Ovary (tissue), 7 donors: ENCODE measurements at regions not wholly inside any gene's neighbourhood (a gene's known extent, or its start where the extent isn't known, plus 50 kb on each side); places are given as distances from the start of the nearest gene placed in this dataset. TPM values are rescaled to one million over a fixed set of nuclear protein-coding genes. Genes with fewer than 3 reads are reported as not detected.

Experiments used
- DNase-seq, 5 donors: peaks; one replicate each; pipeline ENCODE4 v3.0.0-alpha.2; 2019 to 2020
- H3K27ac ChIP-seq, 2 donors: fragments of 200-600 bp; one replicate each; pipeline versions ENCODE4 v1.5.1 to v1.8.0; 2019 to 2022
- H3K27me3 ChIP-seq: fragments of 200-600 bp; one replicate; pipeline ENCODE4 v1.8.0; 2022
- H3K36me3 ChIP-seq: fragments of 200-600 bp; sonication (generic); one replicate; pipeline ENCODE4 v1.5.1; 2019
- H3K4me1 ChIP-seq: one replicate; pipeline ENCODE4 v1.8.1; 2013; ENCODE audit warnings: mild to moderate bottlenecking, moderate library complexity; ENCODE audit not compliant: insufficient read depth
- H3K4me3 ChIP-seq: fragments of 200-600 bp; sonication (generic); one replicate; pipeline ENCODE4 v1.5.1; 2017
- H3K9me3 ChIP-seq, 2 donors: fragments of 200-600 bp in 1 of 2; sonication (generic) in 1 of 2; one replicate each; pipeline versions ENCODE4 v1.5.1 to v1.8.1; 2013 to 2019; ENCODE audit warnings: mild to moderate bottlenecking in 1 of 2, moderate library complexity in 1 of 2
- EP300 ChIP-seq: sonication (generic); formaldehyde crosslinking; IDR thresholded peaks from one replicate; pipeline ENCODE4 v1.6.1; 2017; ENCODE audit warnings: antibody characterized with exemption
- POLR2A ChIP-seq: fragments of 450-650 bp; IDR thresholded peaks from one replicate; pipeline ENCODE4 v1.6.1; 2017; ENCODE audit warnings: antibody characterized with exemption, mild to moderate bottlenecking, moderate library complexity
- WGBS, 3 donors: extraction: QIAGEN DNeasy Blood & Tissue Kit in 1 of 3; methylation state at CpG; one replicate each; pipeline versions ENCODE4 v1.1.5 to v1.1.7; 2013 to 2017; 5-methylcytosine and 5-hydroxymethylcytosine counted together
- intact Hi-C, 4 donors: fragments of 100-400 bp; cut with DNase I; formaldehyde crosslinking; loops; one replicate each; pipeline versions ENCODE4 v1.11.0 to v1.15.1; 2022 to 2023
- small RNA-seq: library from RNA; depleted of rRNA; stranded (forward); fragments of <200 nt; gene quantifications from one replicate; pipeline ENCODE3, GENCODE V24; 2016
- TF ChIP-seq, protein P1 (sequence below), 3 donors: fragments of 450-650 bp in 2 of 3; fragments of 200-600 bp in 1 of 3; IDR thresholded peaks; one replicate each; pipeline versions ENCODE4 v1.5.1 to v1.8.0; 2016 to 2022; ENCODE audit warnings: antibody characterized with exemption in 3 of 3, mild to moderate bottlenecking in 1 of 3
- donor health status: DM: no; HTN: no; CAD: no; lungs with moderate emphysema.
- donor health status: DM: no; HTN: no; CAD: no.
- donor health status: Bipolar disorder and iron deficiency.
- donor health status: DM: no; HTN: no; CAD: no.
- donor health status: DM: yes; HTN: yes; CAD: no.

DNA sequence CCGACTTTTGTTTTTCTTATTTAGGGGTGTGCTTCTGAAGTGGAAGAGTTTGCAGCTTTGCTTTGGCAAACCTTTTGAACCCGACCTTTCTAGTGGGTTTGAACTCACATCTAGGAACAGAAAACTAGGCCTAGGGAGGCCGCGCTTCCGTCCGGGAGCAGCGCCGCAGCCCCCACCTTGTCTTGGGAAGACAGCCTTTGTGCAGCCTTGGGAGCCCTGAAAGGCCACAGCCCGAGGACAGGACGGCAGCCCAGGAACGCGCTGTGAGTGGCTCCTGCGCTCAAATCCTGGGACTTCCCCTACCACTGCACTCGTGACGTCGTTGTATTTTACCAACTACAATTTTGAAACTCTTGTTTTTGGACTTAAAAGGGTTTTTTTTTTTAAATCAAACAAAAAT is 53.7 kb upstream of the ZNF267 start:
- DNase-seq: no peak
- intact Hi-C loops: loop anchor here in 1 of 4 donors (10.0 kb wide), 1 partner anchor 65 kb away; no protein-coding TSS in a partner anchor
- Histone ChIP-seq H3K9me3 (peaks cover 0 to 7% of the 10 kb centered on the region in 2 donors), H3K36me3 (no peaks in the 10 kb centered on the region), H3K27ac (no peak overlapping the region), H3K27me3 (no peaks in the 10 kb centered on the region), H3K4me1 (no peaks in the 10 kb centered on the region), H3K4me3 (no peak overlapping the region)
- 62 to 82% (median 69%) methylated on average over 16 of the region's 16 CpGs for WGBS, 3 donors
- TF ChIP-seq EP300 (no peak), POLR2A (no peak)
- TF ChIP-seq, protein P1, sequence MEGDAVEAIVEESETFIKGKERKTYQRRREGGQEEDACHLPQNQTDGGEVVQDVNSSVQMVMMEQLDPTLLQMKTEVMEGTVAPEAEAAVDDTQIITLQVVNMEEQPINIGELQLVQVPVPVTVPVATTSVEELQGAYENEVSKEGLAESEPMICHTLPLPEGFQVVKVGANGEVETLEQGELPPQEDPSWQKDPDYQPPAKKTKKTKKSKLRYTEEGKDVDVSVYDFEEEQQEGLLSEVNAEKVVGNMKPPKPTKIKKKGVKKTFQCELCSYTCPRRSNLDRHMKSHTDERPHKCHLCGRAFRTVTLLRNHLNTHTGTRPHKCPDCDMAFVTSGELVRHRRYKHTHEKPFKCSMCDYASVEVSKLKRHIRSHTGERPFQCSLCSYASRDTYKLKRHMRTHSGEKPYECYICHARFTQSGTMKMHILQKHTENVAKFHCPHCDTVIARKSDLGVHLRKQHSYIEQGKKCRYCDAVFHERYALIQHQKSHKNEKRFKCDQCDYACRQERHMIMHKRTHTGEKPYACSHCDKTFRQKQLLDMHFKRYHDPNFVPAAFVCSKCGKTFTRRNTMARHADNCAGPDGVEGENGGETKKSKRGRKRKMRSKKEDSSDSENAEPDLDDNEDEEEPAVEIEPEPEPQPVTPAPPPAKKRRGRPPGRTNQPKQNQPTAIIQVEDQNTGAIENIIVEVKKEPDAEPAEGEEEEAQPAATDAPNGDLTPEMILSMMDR (IDR thresholded peaks at IDR 0.05): no peak

Small RNA genes lying in the stretch of these regions (small RNA-seq; reads per million reads assigned to genes)
- not detected for gene AC074050.1
